ENCODE measurements at regions not wholly inside any gene's neighbourhood (a gene's known extent, or its start where the extent isn't known, plus 50 kb on each side); places are given as distances from the start of the nearest gene placed in this dataset.

DNA sequence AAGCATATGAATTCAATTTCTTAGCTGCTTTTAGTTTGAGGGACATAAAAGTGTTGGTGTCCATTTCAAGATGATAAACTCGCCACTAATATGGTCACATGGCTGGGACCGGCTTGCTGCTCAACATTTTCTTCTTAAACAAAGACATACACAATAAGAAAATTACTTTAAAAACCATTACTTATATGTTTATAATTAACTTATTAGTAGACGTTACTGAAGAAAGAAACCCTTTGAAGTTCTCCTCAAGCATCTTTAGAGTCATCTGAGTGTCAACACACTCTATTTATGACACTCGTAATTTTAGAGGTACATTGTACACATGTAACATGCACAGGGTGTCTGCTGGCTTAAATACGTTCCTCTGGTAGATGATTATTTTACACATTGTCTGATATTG lies 74.7 kb downstream of the BMP4 start:
- Histone ChIP-seq H3K4me1 (replicated peaks in 1 of 4; ENCODE audit: control insufficient read depth in 3 of 4, insufficient read depth in 4 of 4, low read length in 3 of 4) (no peaks in the 10 kb centered on the region), H3K4ac (replicated peaks; ENCODE audit: insufficient read length, low read depth, low read length) (no peak overlapping the region), H2BK5ac (ENCODE audit: low read depth, low read length) (no peak overlapping the region), H3K27me3 (replicated peaks in 1 of 4; ENCODE audit: control insufficient read depth in 3 of 4, extremely low read depth in 1 of 4, insufficient read depth in 3 of 4, low read length in 3 of 4) (no peaks in the 10 kb centered on the region), H3K27ac (ENCODE audit: low read depth, low read length) (no peak overlapping the region), H2BK12ac (ENCODE audit: low read depth, low read length) (no peak overlapping the region), H3K79me2 (ENCODE audit: control insufficient read depth in 1 of 2, insufficient read depth in 2 of 2, low read length in 2 of 2) (no peaks in the 10 kb centered on the region), H3K14ac (ENCODE audit: insufficient read length) (no peak overlapping the region), H3K23me2 (ENCODE audit: low read depth, low read length) (no peaks in the 10 kb centered on the region), H3K4me3 (ENCODE audit: extremely low read depth in 1 of 4, insufficient read depth in 2 of 4, low read depth in 3 of 4, low read length in 4 of 4) (no peak overlapping the region), H3K9ac (replicated peaks in 1 of 4; ENCODE audit: extremely low read depth in 1 of 4, low read depth in 3 of 4, low read length in 3 of 4) (no peak overlapping the region), H3K18ac (ENCODE audit: extremely low read depth, low read length) (no peak overlapping the region), H3K4me2 (ENCODE audit: insufficient read depth in 1 of 2, low read depth in 2 of 2, low read length in 2 of 2) (no peak overlapping the region), H2AFZ (ENCODE audit: low read length) (no peak overlapping the region), H4K91ac (replicated peaks; ENCODE audit: insufficient read length, low read length) (no peak overlapping the region), H2BK15ac (ENCODE audit: low read length) (no peak overlapping the region), H2AK5ac (ENCODE audit: low read depth, low read length) (no peak overlapping the region), H2BK20ac (ENCODE audit: low read length) (no peak overlapping the region), H3K36me3 (ENCODE audit: control insufficient read depth in 2 of 4, insufficient read depth in 4 of 4, low read length in 3 of 4) (no peaks in the 10 kb centered on the region), H4K8ac (ENCODE audit: extremely low read depth, insufficient read depth, low read length) (no peak overlapping the region), H3K56ac (replicated peaks; ENCODE audit: insufficient read length, low read depth, low read length) (no peak overlapping the region), H3K9me3 (ENCODE audit: insufficient read depth in 2 of 2, low read depth in 1 of 2, low read length in 1 of 2) (no peaks in the 10 kb centered on the region), H3K79me1 (ENCODE audit: low read depth, low read length) (no peaks in the 10 kb centered on the region), H4K20me1 (replicated peaks in 1 of 2; ENCODE audit: control insufficient read depth in 1 of 2, insufficient read depth in 2 of 2, low read length in 2 of 2) (no peaks in the 10 kb centered on the region), H4K5ac (ENCODE audit: insufficient read length, low read depth, low read length) (no peak overlapping the region), H2BK120ac (replicated peaks; ENCODE audit: low read depth, low read length) (no peak overlapping the region), H3K23ac (ENCODE audit: insufficient read length) (no peak overlapping the region)
- CTCF ChIA-PET (ENCODE audit: partially characterized antibody), result no interaction called here
- POLR2A ChIA-PET (ENCODE audit: partially characterized antibody), result no interaction called here
- FAIRE-seq (no peak), DNase-seq (ENCODE audit: low read depth in 1 of 2, low spot score in 2 of 2) (no peak)
- 91% methylated on average over 5 of the region's 5 CpGs; no CpG with 5 or more reads in 1 of the 2 experiments for WGBS, 2 experiments (ENCODE audit: extremely low coverage in 1 of 2, insufficient coverage in 1 of 2, insufficient read length in 1 of 2, insufficient replicate concordance in 2 of 2, low coverage in 1 of 2, low lambda C conversion rate in 2 of 2, missing lambda C conversion rate in 1 of 2)
- TF ChIP-seq TAF1 (IDR thresholded peaks at IDR 0.05; ENCODE audit: low read depth, low read length) (no peak), SIRT6 (IDR thresholded peaks at IDR 0.05; ENCODE audit: low read length) (no peak), SP4 (IDR thresholded peaks at IDR 0.05; ENCODE audit: low read length) (no peak), GTF2F1 (IDR thresholded peaks at IDR 0.05; ENCODE audit: borderline replicate concordance, low read depth, low read length) (no peak), HDAC6 (IDR thresholded peaks at IDR 0.05; ENCODE audit: low read depth, low read length) (no peak), NANOG (IDR thresholded peaks at IDR 0.05; ENCODE audit: insufficient read depth, low read depth, low read length, poor library complexity, severe bottlenecking) (no peak), JUN (IDR thresholded peaks at IDR 0.05; ENCODE audit: low read depth, low read length) (no peak), NRF1 (IDR thresholded peaks at IDR 0.05; ENCODE audit: low read depth, low read length) (no peak), HDAC2 (IDR thresholded peaks at IDR 0.05; ENCODE audit: borderline replicate concordance in 1 of 2, low read depth in 2 of 2, low read length in 2 of 2) (no peak), BRCA1 (IDR thresholded peaks at IDR 0.05; ENCODE audit: low read depth, low read length) (no peak), PHF8 (conservative IDR thresholded peaks at IDR 0.05; ENCODE audit: low read depth, low read length) (no peak), SIX5 (IDR thresholded peaks at IDR 0.05; ENCODE audit: low read depth, low read length) (no peak), SP2 (IDR thresholded peaks at IDR 0.05; ENCODE audit: low read length) (no peak), TEAD4 (IDR thresholded peaks at IDR 0.05; ENCODE audit: low read depth, low read length) (no peak), SRF (IDR thresholded peaks at IDR 0.05; ENCODE audit: low read depth, low read length) (no peak)
- TF ChIP-seq, protein P1, sequence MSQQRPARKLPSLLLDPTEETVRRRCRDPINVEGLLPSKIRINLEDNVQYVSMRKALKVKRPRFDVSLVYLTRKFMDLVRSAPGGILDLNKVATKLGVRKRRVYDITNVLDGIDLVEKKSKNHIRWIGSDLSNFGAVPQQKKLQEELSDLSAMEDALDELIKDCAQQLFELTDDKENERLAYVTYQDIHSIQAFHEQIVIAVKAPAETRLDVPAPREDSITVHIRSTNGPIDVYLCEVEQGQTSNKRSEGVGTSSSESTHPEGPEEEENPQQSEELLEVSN (IDR thresholded peaks at IDR 0.05), result no peak

All from H1 (cell line).